Common myeloid progenitor, CD34-positive (primary cell): ENCODE measurements at regions not wholly inside any gene's neighbourhood (a gene's known extent, or its start where the extent isn't known, plus 50 kb on each side); places are given as distances from the start of the nearest gene placed in this dataset.

ENCODE experiments used
- CTCF ChIA-PET: fragments of 350-600 bp; sonication (Branson Sonifier 250); formaldehyde crosslinking; loops from one replicate; lab custom pipeline; 2021; ENCODE audit warnings: antibody characterized with exemption; lab: Charles Lee
- POLR2A ChIA-PET: fragments of 350-600 bp; sonication (Branson Sonifier 250); formaldehyde crosslinking; loops from one replicate; lab custom pipeline; 2021; ENCODE audit warnings: antibody characterized with exemption; lab: Charles Lee
- DNase-seq, 3 donors: peaks; one replicate each; pipeline versions ENCODE4 v3.0.0 to v3.0.0-alpha.2; 2013
- H3K27ac ChIP-seq, 2 experiments: 1 replicate in 1 of 2; 2 replicates in 1 of 2; pipeline ENCODE4 v1.7.0; 2013; ENCODE audit warnings: inconsistent platforms in 2 of 2, low read length in 2 of 2, mild to moderate bottlenecking in 2 of 2, low read depth in 1 of 2, moderate library complexity in 1 of 2; ENCODE audit not compliant: severe bottlenecking in 2 of 2, insufficient read depth in 1 of 2, poor library complexity in 1 of 2
- H3K27me3 ChIP-seq, 5 experiments: replicated peaks in 2 of 5; 1 replicate in 3 of 5; 2 replicates in 2 of 5; pipeline versions ENCODE4 v1.6.1 to v1.7.0; 2013; ENCODE audit warnings: low read length in 4 of 5, mild to moderate bottlenecking in 2 of 5, moderate library complexity in 2 of 5, inconsistent platforms in 1 of 5; ENCODE audit not compliant: insufficient read depth in 5 of 5, control insufficient read depth in 4 of 5
- H3K36me3 ChIP-seq, 4 experiments: 1 replicate in 2 of 4; 2 replicates in 2 of 4; pipeline versions ENCODE4 v1.6.1 to v1.7.0; 2013; ENCODE audit warnings: low read length in 3 of 4, control low read depth in 1 of 4, mild to moderate bottlenecking in 1 of 4; ENCODE audit not compliant: control insufficient read depth in 4 of 4, insufficient read depth in 4 of 4
- H3K4me1 ChIP-seq, 4 experiments: 1 replicate in 3 of 4; 2 replicates in 1 of 4; pipeline versions ENCODE4 v1.6.1 to v1.7.1; 2013; ENCODE audit warnings: low read length in 3 of 4, mild to moderate bottlenecking in 3 of 4, control low read depth in 1 of 4, inconsistent platforms in 1 of 4, moderate library complexity in 1 of 4; ENCODE audit not compliant: control insufficient read depth in 4 of 4, insufficient read depth in 4 of 4; ENCODE audit errors: control extremely low read depth in 1 of 4
- H3K4me3 ChIP-seq, 7 experiments: 1 replicate in 4 of 7; 2 replicates in 3 of 7; pipeline versions ENCODE4 v1.5.1 to v1.7.0; 2013; ENCODE audit warnings: mild to moderate bottlenecking in 7 of 7, low read length in 6 of 7, moderate library complexity in 6 of 7, inconsistent platforms in 2 of 7, low read depth in 2 of 7, control low read depth in 1 of 7; ENCODE audit not compliant: insufficient read depth in 4 of 7, control insufficient read depth in 1 of 7; ENCODE audit errors: extremely low read depth in 1 of 7
- H3K9me3 ChIP-seq, 5 experiments: 1 replicate in 4 of 5; 2 replicates in 1 of 5; pipeline versions ENCODE4 v1.6.1 to v1.7.1; 2013; ENCODE audit warnings: low read length in 4 of 5, mild to moderate bottlenecking in 2 of 5, inconsistent platforms in 1 of 5, low read depth in 1 of 5, moderate library complexity in 1 of 5; ENCODE audit not compliant: control insufficient read depth in 4 of 5, insufficient read depth in 2 of 5; ENCODE audit errors: control extremely low read depth in 1 of 5
- WGBS: methylation state at CpG from one replicate; pipeline ENCODE4 v1.1.5; 2013; ENCODE audit not compliant: insufficient coverage; 5-methylcytosine and 5-hydroxymethylcytosine counted together

GRCh38 chr18:25435149-25435782 is 83.3 kb upstream of the ZNF521 start:
- no peak for DNase-seq
- Histone ChIP-seq H3K27me3 (no peaks in the 10 kb centered on the region), H3K36me3 (no peaks in the 10 kb centered on the region), H3K9me3 (no peaks in the 10 kb centered on the region), H3K4me1 (no peaks in the 10 kb centered on the region), H3K27ac (no peak overlapping the region), H3K4me3 (no peak overlapping the region)
- CTCF ChIA-PET: no interaction called here
- 92% methylated on average over 3 of the region's 3 CpGs for whole genome bisulfite sequencing
- POLR2A ChIA-PET: no interaction called here

- POLR2A ChIA-PET: no interaction called here
Measured at GRCh38 chr18:25434745-25435144, 82.8 kb upstream of the ZNF521 start.

GRCh38 chr18:25433590-25433989 is 81.6 kb upstream of the ZNF521 start:
- ChIA-PET CTCF (no interaction called here), POLR2A (no interaction called here)
- no peaks in the 10 kb centered on the region for H3K36me3 ChIP-seq
- 100% methylated on average over 1 of the region's 3 CpGs for WGBS
- no peak for DNase-seq
- no peak overlapping the region for H3K27ac ChIP-seq
- H3K27me3 ChIP-seq: no peaks in the 10 kb centered on the region
- H3K4me3 ChIP-seq: no peak overlapping the region
- no peaks in the 10 kb centered on the region for H3K9me3 ChIP-seq
- no peaks in the 10 kb centered on the region for H3K4me1 ChIP-seq

More at GRCh38 chr18:25434745-25435144, 82.8 kb upstream of the ZNF521 start:
- no peaks in the 10 kb centered on the region for H3K4me1 ChIP-seq
- CTCF ChIA-PET: no interaction called here
- no peak for DNase-seq
- H3K27ac ChIP-seq: no peak overlapping the region
- 93% methylated on average over 2 of the region's 2 CpGs for WGBS
- H3K9me3 ChIP-seq: no peaks in the 10 kb centered on the region
- no peaks in the 10 kb centered on the region for H3K36me3 ChIP-seq
- H3K27me3 ChIP-seq: no peaks in the 10 kb centered on the region
- no peak overlapping the region for H3K4me3 ChIP-seq

GRCh38 chr18:25425024-25425423 is 73.1 kb upstream of the ZNF521 start:
- peak in 2 of 3 donors; percentile 11 to 26 for DNase-seq
- Histone ChIP-seq H3K4me3 (no peak overlapping the region), H3K4me1 (no peaks in the 10 kb centered on the region), H3K36me3 (no peaks in the 10 kb centered on the region), H3K9me3 (peaks cover 0 to 9% (median 4%) of the 10 kb centered on the region in 5 experiments), H3K27me3 (no peaks in the 10 kb centered on the region), H3K27ac (no peak overlapping the region)
- POLR2A ChIA-PET: no interaction called here
- CTCF ChIA-PET: no interaction called here
- no CpG with 5 or more reads among the region's 5 CpGs for WGBS

GRCh38 chr18:25423760-25424159 is 71.8 kb upstream of the ZNF521 start:
- ChIA-PET POLR2A (no interaction called here), CTCF (no interaction called here)
- DNase-seq: no peak
- H3K4me3 ChIP-seq: no peak overlapping the region
- no peaks in the 10 kb centered on the region for H3K27me3 ChIP-seq
- H3K36me3 ChIP-seq: no peaks in the 10 kb centered on the region
- no peak overlapping the region for H3K27ac ChIP-seq
- H3K9me3 ChIP-seq: peaks cover 0 to 9% (median 4%) of the 10 kb centered on the region in 5 experiments
- 50% methylated on average over 2 of the region's 2 CpGs for WGBS
- no peaks in the 10 kb centered on the region for H3K4me1 ChIP-seq

GRCh38 chr18:25423267-25423666 is 71.3 kb upstream of the ZNF521 start:
- ChIA-PET CTCF (no interaction called here), POLR2A (no interaction called here)
- WGBS: 100% methylated on average over 2 of the region's 2 CpGs

GRCh38 chr18:25422230-25422629 is 70.3 kb upstream of the ZNF521 start:
- POLR2A ChIA-PET: no interaction called here
- Histone ChIP-seq H3K27me3 (no peaks in the 10 kb centered on the region), H3K4me1 (no peaks in the 10 kb centered on the region), H3K4me3 (no peak overlapping the region), H3K36me3 (no peaks in the 10 kb centered on the region), H3K9me3 (peaks cover 0 to 4% (median 3%) of the 10 kb centered on the region in 5 experiments), H3K27ac (no peak overlapping the region)
- CTCF ChIA-PET: no interaction called here
- WGBS: 100% methylated on average over 1 of the region's 1 CpG
- DNase-seq: no peak

More at GRCh38 chr18:25423267-25423666, 71.3 kb upstream of the ZNF521 start:
- H3K4me3 ChIP-seq: no peak overlapping the region
- no peak overlapping the region for H3K27ac ChIP-seq
- no peaks in the 10 kb centered on the region for H3K36me3 ChIP-seq
- no peaks in the 10 kb centered on the region for H3K4me1 ChIP-seq
- H3K27me3 ChIP-seq: no peaks in the 10 kb centered on the region
- DNase-seq: no peak
- peaks cover 0 to 9% (median 4%) of the 10 kb centered on the region in 5 experiments for H3K9me3 ChIP-seq
